BJ (cell line): ENCODE measurements at regions not wholly inside any gene's neighbourhood (a gene's known extent, or its start where the extent isn't known, plus 50 kb on each side); places are given as distances from the start of the nearest gene placed in this dataset.

Experiments used
- CTCF ChIA-PET: fragments of 350-600 bp; formaldehyde crosslinking; extraction: SDS; loops from one replicate; lab custom pipeline; 2021; ENCODE audit warnings: antibody characterized with exemption, inconsistent platforms; lab: Yijun Ruan, JAX
- POLR2A ChIA-PET: fragments of 300-600 bp; sonication (Branson Sonifier 250); formaldehyde crosslinking; extraction: SDS; loops from one replicate; lab custom pipeline; 2021; ENCODE audit warnings: antibody characterized with exemption; lab: Charles Lee
- DNase-seq: peaks from one replicate; pipeline ENCODE4 v3.0.0-alpha.2; 2011; ENCODE audit warnings: low read depth
- H3K27me3 ChIP-seq: 2 replicates; pipeline ENCODE4 v1.6.0; 2011; ENCODE audit warnings: low read length; ENCODE audit not compliant: control insufficient read depth, insufficient read depth
- H3K36me3 ChIP-seq: 2 replicates; pipeline ENCODE4 v1.5.1; 2011; ENCODE audit warnings: low read length; ENCODE audit not compliant: control insufficient read depth, insufficient read depth
- H3K4me3 ChIP-seq: 2 replicates; pipeline ENCODE4 v1.5.1; 2011; ENCODE audit warnings: low read depth, mild to moderate bottlenecking, control low read depth, low read length
- CTCF ChIP-seq: IDR thresholded peaks from 2 replicates; pipeline ENCODE4 v1.5.1; 2011; ENCODE audit warnings: low read depth, mild to moderate bottlenecking, control low read depth, inconsistent platforms, low read length, moderate library complexity; ENCODE audit not compliant: insufficient read depth

- POLR2A ChIA-PET = no interaction called here
- TF ChIP-seq CTCF = no peak
- no peak for DNase-seq
- CTCF ChIA-PET = no interaction called here
- Histone ChIP-seq H3K27me3 (no peaks in the 10 kb centered on the region), H3K4me3 (no peak overlapping the region), H3K36me3 (no peaks in the 10 kb centered on the region)
Measured at GRCh38 chr18:73711256-73711655, 436.4 kb downstream of the FBXO15 start.

GRCh38 chr18:73708591-73708990 is 439.0 kb downstream of the FBXO15 start:
- Histone ChIP-seq H3K36me3 (no peaks in the 10 kb centered on the region), H3K27me3 (no peaks in the 10 kb centered on the region), H3K4me3 (no peak overlapping the region)
- CTCF ChIA-PET = no interaction called here
- TF ChIP-seq CTCF = no peak
- no peak for DNase-seq
- POLR2A ChIA-PET = no interaction called here

GRCh38 chr18:73707035-73707434 is 440.6 kb downstream of the FBXO15 start:
- Histone ChIP-seq H3K27me3 (no peaks in the 10 kb centered on the region), H3K36me3 (no peaks in the 10 kb centered on the region), H3K4me3 (no peak overlapping the region)
- ChIA-PET CTCF (no interaction called here), POLR2A (no interaction called here)
- no peak for TF ChIP-seq CTCF
- DNase-seq = no peak

- CTCF ChIA-PET = no interaction called here
- TF ChIP-seq CTCF = no peak
- POLR2A ChIA-PET = no interaction called here
- H3K27me3 ChIP-seq = no peaks in the 10 kb centered on the region
- no peaks in the 10 kb centered on the region for H3K36me3 ChIP-seq
- no peak for DNase-seq
- H3K4me3 ChIP-seq = no peak overlapping the region
Measured at GRCh38 chr18:73697353-73697752, 450.3 kb downstream of the FBXO15 start.

- Histone ChIP-seq H3K27me3 (no peaks in the 10 kb centered on the region), H3K4me3 (no peak overlapping the region), H3K36me3 (no peaks in the 10 kb centered on the region)
- CTCF ChIA-PET = no interaction called here
- DNase-seq = no peak
- POLR2A ChIA-PET = no interaction called here
- TF ChIP-seq CTCF = no peak
Measured at GRCh38 chr18:73696698-73697097, 450.9 kb downstream of the FBXO15 start.
